Fibroblast of lung (primary cell): ENCODE measurements at regions not wholly inside any gene's neighbourhood (a gene's known extent, or its start where the extent isn't known, plus 50 kb on each side); places are given as distances from the start of the nearest gene placed in this dataset.

ENCODE experiments used
- DNase-seq, 2 donors: peaks; one replicate each; pipeline versions ENCODE4 v3.0.0 to v3.0.0-alpha.2; 2010; ENCODE audit warnings: low read depth in 2 of 2
- H2AFZ ChIP-seq: 2 replicates; pipeline ENCODE4 v1.5.1; 2012; ENCODE audit warnings: low read length, control low read depth, inconsistent platforms
- H3K27ac ChIP-seq: 2 replicates; pipeline ENCODE4 v1.5.1; 2011; ENCODE audit warnings: low read length, control low read depth; ENCODE audit not compliant: insufficient read depth
- H3K27me3 ChIP-seq: 2 replicates; pipeline ENCODE4 v1.5.1; 2011; ENCODE audit warnings: mild to moderate bottlenecking, low read length; ENCODE audit not compliant: control insufficient read depth, insufficient read depth
- H3K36me3 ChIP-seq: 2 replicates; pipeline ENCODE4 v1.5.1; 2011; ENCODE audit warnings: low read length; ENCODE audit not compliant: control insufficient read depth, insufficient read depth
- H3K4me1 ChIP-seq: 2 replicates; pipeline ENCODE4 v1.5.1; 2011; ENCODE audit warnings: low read length; ENCODE audit not compliant: control insufficient read depth, insufficient read depth; ENCODE audit errors: extremely low read depth
- H3K4me2 ChIP-seq: 2 replicates; pipeline ENCODE4 v1.5.1; 2011; ENCODE audit warnings: low read length, control low read depth; ENCODE audit not compliant: insufficient read depth; ENCODE audit errors: extremely low read depth
- H3K4me3 ChIP-seq, 4 experiments: fragments of 200-600 bp in 1 of 4; sonication (generic) in 1 of 4; replicated peaks in 1 of 4; 2 replicates each; pipeline ENCODE4 v1.5.1; 2011 to 2016; ENCODE audit warnings: low read length in 4 of 4, low read depth in 3 of 4, mild to moderate bottlenecking in 3 of 4, control low read depth in 2 of 4, inconsistent platforms in 1 of 4, mixed read lengths in 1 of 4; ENCODE audit not compliant: insufficient read depth in 1 of 4; ENCODE audit errors: control extremely low read depth in 1 of 4
- H3K79me2 ChIP-seq: 2 replicates; pipeline ENCODE4 v1.5.1; 2012; ENCODE audit warnings: mild to moderate bottlenecking, low read length, inconsistent platforms; ENCODE audit not compliant: control insufficient read depth, insufficient read depth
- H3K9ac ChIP-seq: 2 replicates; pipeline ENCODE4 v1.5.1; 2011; ENCODE audit warnings: mild to moderate bottlenecking, low read length, control low read depth; ENCODE audit not compliant: insufficient read depth
- H3K9me3 ChIP-seq: 2 replicates; pipeline ENCODE4 v1.5.1; 2012; ENCODE audit warnings: low read depth, low read length; ENCODE audit not compliant: control insufficient read depth, insufficient read depth
- H4K20me1 ChIP-seq: 2 replicates; pipeline ENCODE4 v1.5.1; 2011; ENCODE audit warnings: low read length; ENCODE audit not compliant: control insufficient read depth, insufficient read depth; ENCODE audit errors: extremely low read depth
- CTCF ChIP-seq, 2 donors: IDR thresholded peaks in 1 of 2; conservative IDR thresholded peaks in 1 of 2; 1 replicate in 1 of 2; 2 replicates in 1 of 2; pipeline ENCODE4 v1.5.1; 2011 to 2012; ENCODE audit warnings: low read length in 2 of 2, control low read depth in 1 of 2, inconsistent platforms in 1 of 2, low read depth in 1 of 2, mild to moderate bottlenecking in 1 of 2
- EZH2 ChIP-seq: IDR thresholded peaks from 2 replicates; pipeline ENCODE4 v1.5.1; 2012; ENCODE audit warnings: low read length, control low read depth, mild to moderate bottlenecking; ENCODE audit errors: missing control alignments

GRCh38 chr2:163455815-163456214 lies 280.0 kb downstream of the FIGN start:
- H3K36me3 ChIP-seq = no peaks in the 10 kb centered on the region
- no peak overlapping the region for H3K27ac ChIP-seq
- no peaks in the 10 kb centered on the region for H3K79me2 ChIP-seq
- no peaks in the 10 kb centered on the region for H3K9me3 ChIP-seq
- no peak overlapping the region for H2AFZ ChIP-seq
- H3K4me2 ChIP-seq = no peak overlapping the region
- no peak overlapping the region for H3K9ac ChIP-seq
- TF ChIP-seq CTCF (conservative IDR thresholded peaks at IDR 0.05 in 1 of 2, IDR thresholded peaks at IDR 0.05 in 1 of 2; ENCODE audit: low read depth in 1 of 2, low read length in 2 of 2) (no peak), EZH2 (no peak)
- no peaks in the 10 kb centered on the region for H3K27me3 ChIP-seq
- DNase-seq = no peak
- no peak overlapping the region for H3K4me3 ChIP-seq
- no peaks in the 10 kb centered on the region for H3K4me1 ChIP-seq
- H4K20me1 ChIP-seq = no peaks in the 10 kb centered on the region

- no peaks in the 10 kb centered on the region for H4K20me1 ChIP-seq
- no peaks in the 10 kb centered on the region for H3K36me3 ChIP-seq
- no peak overlapping the region for H2AFZ ChIP-seq
- H3K4me2 ChIP-seq = no peak overlapping the region
- H3K9me3 ChIP-seq = no peaks in the 10 kb centered on the region
- no peaks in the 10 kb centered on the region for H3K79me2 ChIP-seq
- H3K4me3 ChIP-seq = no peak overlapping the region
- H3K9ac ChIP-seq = no peak overlapping the region
- H3K27ac ChIP-seq = no peak overlapping the region
- no peaks in the 10 kb centered on the region for H3K4me1 ChIP-seq
- no peaks in the 10 kb centered on the region for H3K27me3 ChIP-seq
- TF ChIP-seq CTCF (conservative IDR thresholded peaks at IDR 0.05 in 1 of 2, IDR thresholded peaks at IDR 0.05 in 1 of 2; ENCODE audit: low read depth in 1 of 2, low read length in 2 of 2) = no peak
- TF ChIP-seq EZH2 = no peak
- peak in 1 of 2 donors; percentile 69 for DNase-seq
Measured at GRCh38 chr2:163453920-163454319, 281.9 kb downstream of the FIGN start.

- Histone ChIP-seq H3K4me3 (no peak overlapping the region), H4K20me1 (no peaks in the 10 kb centered on the region), H3K4me1 (no peaks in the 10 kb centered on the region), H2AFZ (no peak overlapping the region), H3K4me2 (no peak overlapping the region), H3K9me3 (no peaks in the 10 kb centered on the region), H3K79me2 (no peaks in the 10 kb centered on the region), H3K27ac (no peak overlapping the region), H3K36me3 (no peaks in the 10 kb centered on the region), H3K27me3 (no peaks in the 10 kb centered on the region), H3K9ac (no peak overlapping the region)
- DNase-seq = peak in 1 of 2 donors; percentile 1
- TF ChIP-seq CTCF (conservative IDR thresholded peaks at IDR 0.05 in 1 of 2, IDR thresholded peaks at IDR 0.05 in 1 of 2; ENCODE audit: low read depth in 1 of 2, low read length in 2 of 2) (no peak), EZH2 (no peak)
Measured at GRCh38 chr2:163441603-163442002, 294.2 kb downstream of the FIGN start.
